HG02840 (cell line): ENCODE measurements at regions not wholly inside any gene's neighbourhood (a gene's known extent, or its start where the extent isn't known, plus 50 kb on each side); places are given as distances from the start of the nearest gene placed in this dataset.
"Not testable (repeated sequence)": the region's sequence is repeated elsewhere in the genome, so short reads cannot be mapped to it uniquely, and the experiment has no call there.

Experiments used
- ATAC-seq: cut with Tn5 transposase; IDR thresholded peaks from one replicate; pipeline ENCODE4 v1.9.1; 2021; ENCODE audit warnings: mild to moderate bottlenecking, moderate library complexity, moderate number of reproducible peaks; ENCODE audit not compliant: unreplicated experiment, low FRiP score

DNA sequence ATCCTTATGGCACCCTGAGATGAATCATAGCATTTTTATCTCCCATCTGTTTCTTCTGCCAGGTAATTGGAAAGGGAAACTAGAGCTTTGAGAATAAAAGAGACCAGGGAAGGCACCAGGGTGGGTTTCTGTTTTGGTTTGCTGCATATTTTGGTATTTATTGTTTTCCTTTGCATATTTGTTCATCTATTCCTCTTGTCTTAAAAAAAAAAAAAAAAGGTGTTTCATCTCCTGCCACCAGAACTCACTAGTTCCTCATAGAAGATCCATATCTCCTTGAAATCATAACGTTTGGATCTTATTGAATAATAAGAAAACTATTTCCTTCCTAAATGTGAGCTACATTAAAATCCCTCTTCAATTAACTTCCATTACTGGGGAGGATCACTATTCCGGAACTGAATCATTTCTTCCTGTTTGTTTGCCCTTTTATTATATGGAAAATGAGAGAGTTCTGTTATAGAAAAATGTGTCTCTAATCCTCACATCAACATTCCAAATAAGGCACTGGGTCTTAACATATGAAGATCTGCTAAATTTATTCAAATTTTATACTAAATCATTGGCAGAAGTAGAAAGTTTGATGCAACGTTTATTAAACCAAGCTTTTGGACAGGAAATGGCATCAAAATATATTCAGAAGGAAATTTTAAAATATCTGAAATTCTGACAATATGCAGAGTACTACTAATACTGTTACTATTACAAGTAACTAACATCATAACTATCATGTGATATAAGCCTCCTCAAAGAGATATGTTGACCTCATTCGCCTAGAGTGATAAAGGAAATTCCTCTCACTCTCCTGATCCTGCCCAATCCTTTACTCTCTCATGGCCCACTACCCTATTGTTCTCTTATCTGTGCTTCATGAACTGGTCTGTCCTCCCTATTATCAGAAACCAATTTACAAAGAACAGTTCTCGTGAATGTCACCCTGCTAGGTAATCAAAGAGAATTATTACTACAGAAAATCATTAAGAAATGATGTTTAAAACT lies 229.4 kb upstream of the RSPO3 start:
- no peak for ATAC-seq

DNA sequence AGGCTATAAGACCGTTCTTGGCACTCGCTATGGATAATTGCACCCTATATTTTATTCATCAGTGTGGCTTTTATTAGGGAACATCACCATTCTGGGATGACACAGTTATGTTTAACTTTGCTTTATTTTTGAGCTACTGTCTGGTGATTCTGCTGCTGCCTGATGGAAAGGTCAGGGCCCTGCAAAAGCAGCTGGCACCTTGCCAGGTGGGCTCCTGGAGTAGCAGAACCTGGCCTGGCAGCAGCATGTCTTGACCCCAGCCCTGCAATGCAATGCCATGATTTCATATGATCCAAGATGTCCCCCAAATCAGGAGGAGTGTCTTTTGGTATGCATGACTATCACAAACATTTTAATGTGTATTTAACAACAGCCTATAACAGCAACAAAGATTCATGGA lies 228.4 kb upstream of the RSPO3 start:
- ATAC-seq = no peak

DNA sequence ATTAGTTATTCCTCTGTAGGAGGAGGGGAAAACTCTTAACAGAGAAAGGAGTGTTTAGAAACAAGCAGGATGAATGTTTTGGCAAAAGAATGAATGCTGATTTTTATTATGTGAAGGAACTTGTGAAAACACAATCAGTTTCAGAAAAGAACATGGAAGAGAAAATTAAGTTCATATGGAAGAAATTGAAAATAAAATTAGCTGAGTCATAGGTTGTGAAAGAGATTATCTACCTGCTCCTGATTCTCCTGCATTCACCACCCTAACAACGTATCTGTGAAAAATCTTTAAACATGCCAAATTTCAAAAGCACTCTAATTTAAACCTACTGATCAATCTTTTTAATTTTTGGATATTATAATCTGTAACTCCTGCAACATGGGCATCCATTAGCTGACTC lies 227.3 kb upstream of the RSPO3 start:
- ATAC-seq = no peak

GRCh38 chr6:126892869-126893268 lies 225.6 kb upstream of the RSPO3 start:
- not testable (repeated sequence) for ATAC-seq

- ATAC-seq = no peak
These were observed 220.7 kb upstream of the RSPO3 start for GRCh38 chr6:126897758-126898157.

- ATAC-seq = no peak
These were observed 214.3 kb upstream of the RSPO3 start for GRCh38 chr6:126904176-126904575.

- ATAC-seq = no peak
These were observed 212.6 kb upstream of the RSPO3 start for GRCh38 chr6:126905917-126906316.

DNA sequence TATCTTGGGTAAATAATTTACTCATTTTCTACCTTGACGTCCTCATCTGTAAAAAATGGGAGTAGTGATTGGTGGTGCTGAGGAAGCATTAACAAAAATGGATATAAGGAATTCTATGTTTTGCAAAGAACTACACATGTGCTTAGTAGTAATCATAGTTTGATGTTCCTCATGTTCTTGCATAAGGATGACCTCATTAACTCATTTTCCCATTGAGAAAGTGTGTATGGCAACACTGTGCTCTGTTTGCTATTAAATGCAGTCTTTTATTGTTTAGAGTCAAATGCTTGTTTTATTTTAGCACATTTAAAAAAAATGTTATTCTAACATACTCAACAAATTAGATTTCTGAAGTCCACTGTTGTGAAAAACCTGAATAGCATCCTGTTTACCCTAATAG lies 211.2 kb upstream of the RSPO3 start:
- ATAC-seq = no peak

GRCh38 chr6:126907996-126908395 lies 210.5 kb upstream of the RSPO3 start:
- ATAC-seq = no peak

- ATAC-seq = no peak
These were observed 209.0 kb upstream of the RSPO3 start for GRCh38 chr6:126909493-126909892.

- ATAC-seq = no peak
These were observed 204.8 kb upstream of the RSPO3 start for GRCh38 chr6:126913651-126914050.

- no peak for ATAC-seq
These were observed 204.3 kb upstream of the RSPO3 start for GRCh38 chr6:126914172-126914571.

- ATAC-seq = no peak
These were observed 203.7 kb upstream of the RSPO3 start for GRCh38 chr6:126914801-126915200.

- no peak for ATAC-seq
These were observed 198.5 kb upstream of the RSPO3 start for GRCh38 chr6:126919947-126920346.

GRCh38 chr6:126923807-126924206 lies 194.7 kb upstream of the RSPO3 start:
- no peak for ATAC-seq

DNA sequence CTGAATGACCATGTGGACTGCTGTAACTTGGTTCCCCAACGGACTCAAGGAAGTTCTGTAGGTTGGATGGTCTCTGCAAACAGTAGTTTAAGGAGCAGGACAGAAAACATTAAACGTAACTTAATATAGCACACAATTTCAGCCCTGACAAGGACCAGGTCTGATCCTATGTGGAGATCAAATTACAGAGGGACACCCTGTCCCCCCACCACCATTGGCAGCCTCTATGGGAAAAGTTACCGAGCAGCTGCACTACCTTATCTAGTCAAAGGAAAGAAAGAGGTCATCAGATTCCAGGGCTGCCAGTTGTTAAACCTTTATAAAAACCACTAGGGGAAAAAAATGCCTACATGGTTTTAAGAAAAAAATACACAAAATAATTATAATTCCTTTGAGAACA lies 191.5 kb upstream of the RSPO3 start:
- ATAC-seq = no peak

GRCh38 chr6:126927841-126928240 lies 190.6 kb upstream of the RSPO3 start:
- ATAC-seq = no peak

DNA sequence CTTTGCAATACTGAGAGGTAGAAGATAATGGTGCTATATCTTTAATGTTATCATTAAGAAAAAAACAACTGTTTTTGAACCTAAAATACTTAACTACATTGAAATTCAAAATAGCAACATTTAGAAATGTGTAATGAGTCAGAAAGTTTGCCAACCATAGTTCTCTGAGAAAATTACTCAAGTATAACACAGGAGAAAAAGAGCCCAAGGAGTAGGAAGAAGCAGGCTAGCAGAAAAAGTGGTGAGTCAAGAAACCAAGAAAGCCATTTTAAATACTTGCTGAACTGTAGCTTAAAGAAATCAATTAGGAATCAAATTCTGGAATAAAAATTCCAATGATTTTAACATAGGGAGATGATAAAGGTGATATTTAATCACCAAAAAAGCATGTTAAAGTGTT lies 181.0 kb upstream of the RSPO3 start:
- no peak for ATAC-seq

GRCh38 chr6:126939784-126940183 lies 178.7 kb upstream of the RSPO3 start:
- ATAC-seq = no peak

GRCh38 chr6:126941751-126942150 lies 176.7 kb upstream of the RSPO3 start:
- ATAC-seq = no peak

DNA sequence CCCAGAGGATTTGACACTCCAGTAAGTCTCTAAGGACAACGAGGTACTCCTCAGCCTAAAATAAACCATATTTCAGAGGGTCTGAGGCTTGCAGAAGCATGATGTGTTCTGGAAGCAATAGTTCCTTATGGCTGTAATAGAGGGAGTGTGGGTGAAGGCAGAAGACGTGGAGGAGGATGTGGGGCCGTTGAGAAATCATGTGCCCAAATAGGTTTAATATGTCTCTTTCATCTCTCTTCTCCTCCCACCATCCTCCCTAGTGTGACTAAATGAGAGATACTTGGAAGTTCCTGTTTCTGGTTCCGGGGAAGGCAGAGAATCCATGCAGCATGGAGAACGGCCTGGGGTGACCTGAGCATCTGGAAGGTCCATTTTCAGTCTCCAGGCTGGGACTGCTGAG lies 174.0 kb upstream of the RSPO3 start:
- ATAC-seq = no peak

DNA sequence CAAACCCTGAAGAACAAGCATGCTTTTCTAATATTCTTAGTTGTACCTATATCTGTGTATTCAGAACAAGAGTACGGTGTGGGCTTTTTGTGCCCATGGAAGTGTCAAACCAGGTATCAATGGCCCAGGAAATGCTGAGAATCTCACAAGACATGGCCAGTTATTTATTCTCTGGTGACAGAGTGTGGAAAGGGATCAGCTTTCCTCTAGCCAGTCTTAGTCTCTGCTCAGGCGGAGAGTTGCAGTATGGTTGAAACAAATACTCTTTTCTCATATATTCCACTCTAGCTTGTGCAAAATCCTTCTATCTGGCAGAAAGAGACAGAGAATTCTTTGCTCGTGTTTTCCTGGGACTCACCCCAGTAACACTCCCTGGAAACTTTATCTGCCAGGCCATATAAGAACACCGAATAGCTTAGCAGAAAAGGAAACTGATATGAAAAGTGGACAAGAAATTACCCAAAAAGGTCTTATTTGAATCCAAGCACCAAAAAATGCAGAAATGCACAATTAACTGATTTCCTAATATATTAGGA lies 173.3 kb upstream of the RSPO3 start:
- ATAC-seq = no peak
